ENCODE measurements at regions not wholly inside any gene's neighbourhood (a gene's known extent, or its start where the extent isn't known, plus 50 kb on each side); places are given as distances from the start of the nearest gene placed in this dataset.

- TF ChIP-seq FOXP2 (optimal IDR thresholded peaks at IDR 0.05; ENCODE audit: borderline replicate concordance, extremely low read depth, extremely low read length, insufficient read depth) (no peak), SIN3A (IDR thresholded peaks at IDR 0.05; ENCODE audit: borderline replicate concordance, insufficient read depth, low read length) (no peak), REST (IDR thresholded peaks at IDR 0.05; ENCODE audit: insufficient read depth in 1 of 2, low read depth in 2 of 2, low read length in 2 of 2) (no peak), POLR2AphosphoS5 (IDR thresholded peaks at IDR 0.05; ENCODE audit: low read depth, low read length) (no peak), TAF1 (IDR thresholded peaks at IDR 0.05; ENCODE audit: borderline replicate concordance, insufficient read depth, low read length) (no peak)
These were observed 82.5 kb upstream of the TNRC6C start for GRCh38 chr17:77875881-77876509.

- no peak for TF ChIP-seq FOXP2 (optimal IDR thresholded peaks at IDR 0.05; ENCODE audit: borderline replicate concordance, extremely low read depth, extremely low read length, insufficient read depth)
- TF ChIP-seq TAF1 (IDR thresholded peaks at IDR 0.05; ENCODE audit: borderline replicate concordance, insufficient read depth, low read length): no peak
- no peak for TF ChIP-seq SIN3A (IDR thresholded peaks at IDR 0.05; ENCODE audit: borderline replicate concordance, insufficient read depth, low read length)
- TF ChIP-seq REST (IDR thresholded peaks at IDR 0.05; ENCODE audit: insufficient read depth in 1 of 2, low read depth in 2 of 2, low read length in 2 of 2): no peak
- TF ChIP-seq POLR2AphosphoS5 (IDR thresholded peaks at IDR 0.05; ENCODE audit: low read depth, low read length): no peak
These were observed 81.5 kb upstream of the TNRC6C start for GRCh38 chr17:77877036-77877435.

- TF ChIP-seq TAF1 (IDR thresholded peaks at IDR 0.05; ENCODE audit: borderline replicate concordance, insufficient read depth, low read length) (no peak), SIN3A (IDR thresholded peaks at IDR 0.05; ENCODE audit: borderline replicate concordance, insufficient read depth, low read length) (no peak), FOXP2 (optimal IDR thresholded peaks at IDR 0.05; ENCODE audit: borderline replicate concordance, extremely low read depth, extremely low read length, insufficient read depth) (no peak), REST (IDR thresholded peaks at IDR 0.05; ENCODE audit: insufficient read depth in 1 of 2, low read depth in 2 of 2, low read length in 2 of 2) (no peak), POLR2AphosphoS5 (IDR thresholded peaks at IDR 0.05; ENCODE audit: low read depth, low read length) (no peak)
These were observed 80.7 kb upstream of the TNRC6C start for GRCh38 chr17:77877646-77878355.

GRCh38 chr17:77879226-77879895, 79.1 kb upstream of the TNRC6C start:
- TF ChIP-seq SIN3A (IDR thresholded peaks at IDR 0.05; ENCODE audit: borderline replicate concordance, insufficient read depth, low read length) (no peak), POLR2AphosphoS5 (IDR thresholded peaks at IDR 0.05; ENCODE audit: low read depth, low read length) (no peak), FOXP2 (optimal IDR thresholded peaks at IDR 0.05; ENCODE audit: borderline replicate concordance, extremely low read depth, extremely low read length, insufficient read depth) (no peak)

GRCh38 chr17:77879896-77880280, 78.6 kb upstream of the TNRC6C start:
- TF ChIP-seq TAF1 (IDR thresholded peaks at IDR 0.05; ENCODE audit: borderline replicate concordance, insufficient read depth, low read length) (no peak), SIN3A (IDR thresholded peaks at IDR 0.05; ENCODE audit: borderline replicate concordance, insufficient read depth, low read length) (no peak), REST (IDR thresholded peaks at IDR 0.05; ENCODE audit: insufficient read depth in 1 of 2, low read depth in 2 of 2, low read length in 2 of 2) (no peak), POLR2AphosphoS5 (IDR thresholded peaks at IDR 0.05; ENCODE audit: low read depth, low read length) (no peak), FOXP2 (optimal IDR thresholded peaks at IDR 0.05; ENCODE audit: borderline replicate concordance, extremely low read depth, extremely low read length, insufficient read depth) (no peak)

Measured in PFSK-1 (cell line).